HL-60 (cell line): ENCODE measurements at regions not wholly inside any gene's neighbourhood (a gene's known extent, or its start where the extent isn't known, plus 50 kb on each side); places are given as distances from the start of the nearest gene placed in this dataset.
"Not testable (repeated sequence)": the region's sequence is repeated elsewhere in the genome, so short reads cannot be mapped to it uniquely, and the experiment has no call there.

Source experiments
- DNase-seq, 2 experiments: peaks; one replicate each; pipeline ENCODE4 v3.0.0-alpha.2; 2010 to 2020; ENCODE audit warnings: low read depth in 1 of 2, low spot score in 1 of 2
- H3K27ac ChIP-seq: fragments of 250-450 bp; sonication (Bioruptor Pico); replicated peaks from 2 replicates; pipeline ENCODE4 v1.5.1; 2020; ENCODE audit warnings: mild to moderate bottlenecking, moderate library complexity
- H3K27me3 ChIP-seq: fragments of 250-450 bp; sonication (Bioruptor Pico); 2 replicates; pipeline ENCODE4 v1.5.1; 2021; ENCODE audit warnings: mild to moderate bottlenecking, moderate library complexity; ENCODE audit not compliant: insufficient read depth, poor library complexity, severe bottlenecking
- H3K4me3 ChIP-seq: replicated peaks from 2 replicates; pipeline ENCODE4 v1.5.1; 2011; ENCODE audit warnings: mild to moderate bottlenecking, control low read depth, low read length; ENCODE audit not compliant: insufficient read depth
- CTCF ChIP-seq: IDR thresholded peaks from one replicate; pipeline ENCODE4 v1.5.1; 2011; ENCODE audit warnings: low read length, control low read depth, inconsistent platforms; ENCODE audit not compliant: insufficient read depth
- GABPA ChIP-seq: IDR thresholded peaks from 2 replicates; pipeline ENCODE4 v1.6.1; 2012; ENCODE audit warnings: low read depth
- POLR2AphosphoS5 ChIP-seq: IDR thresholded peaks from 2 replicates; pipeline ENCODE4 v1.6.1; 2012; ENCODE audit warnings: low read depth
- REST ChIP-seq: IDR thresholded peaks from 2 replicates; pipeline ENCODE4 v1.6.1; 2012; ENCODE audit warnings: low read depth; ENCODE audit not compliant: insufficient replicate concordance
- SPI1 ChIP-seq: IDR thresholded peaks from 2 replicates; pipeline ENCODE4 v1.6.1; 2012; ENCODE audit warnings: low read depth, mild to moderate bottlenecking, borderline replicate concordance

- Histone ChIP-seq H3K4me3 (no peak overlapping the region), H3K27me3 (no peaks in the 10 kb centered on the region), H3K27ac (no peak overlapping the region)
- TF ChIP-seq SPI1 (no peak), GABPA (no peak), CTCF (no peak), POLR2AphosphoS5 (no peak), REST (no peak)
- no peak for DNase-seq
Observed at GRCh38 chrX:896256-896655, 265.7 kb downstream of the SHOX start.

GRCh38 chrX:889966-890651 lies 259.5 kb downstream of the SHOX start:
- H3K27ac ChIP-seq, result no peak overlapping the region
- H3K4me3 ChIP-seq, result no peak overlapping the region
- no peaks in the 10 kb centered on the region for H3K27me3 ChIP-seq
- no peak for DNase-seq
- no peak for TF ChIP-seq POLR2AphosphoS5
- TF ChIP-seq SPI1, result no peak
- no peak for TF ChIP-seq REST
- TF ChIP-seq CTCF, result no peak
- TF ChIP-seq GABPA, result no peak

GRCh38 chrX:887724-888123 lies 257.1 kb downstream of the SHOX start:
- H3K27me3 ChIP-seq, H3K4me3 ChIP-seq, DNase-seq, H3K27ac ChIP-seq: not testable (repeated sequence)

- TF ChIP-seq REST (no peak), GABPA (no peak), POLR2AphosphoS5 (no peak), CTCF (no peak), SPI1 (no peak)
- H3K27me3 ChIP-seq, result no peaks in the 10 kb centered on the region
- H3K4me3 ChIP-seq, result no peak overlapping the region
- DNase-seq, result no peak
- no peak overlapping the region for H3K27ac ChIP-seq
Observed at GRCh38 chrX:883588-883987, 253.0 kb downstream of the SHOX start.

GRCh38 chrX:879756-880698 lies 249.4 kb downstream of the SHOX start:
- H3K27ac ChIP-seq, H3K4me3 ChIP-seq, DNase-seq, H3K27me3 ChIP-seq: not testable (repeated sequence)
